GM12874 (cell line): ENCODE measurements at regions not wholly inside any gene's neighbourhood (a gene's known extent, or its start where the extent isn't known, plus 50 kb on each side); places are given as distances from the start of the nearest gene placed in this dataset.

Source experiments
- TF ChIP-seq, protein P1 (sequence below): IDR thresholded peaks from 2 replicates; pipeline ENCODE4 v1.5.1; 2011; ENCODE audit warnings: low read depth, mild to moderate bottlenecking, control low read depth, low read length, moderate library complexity; ENCODE audit not compliant: insufficient read depth

- TF ChIP-seq, protein P1, sequence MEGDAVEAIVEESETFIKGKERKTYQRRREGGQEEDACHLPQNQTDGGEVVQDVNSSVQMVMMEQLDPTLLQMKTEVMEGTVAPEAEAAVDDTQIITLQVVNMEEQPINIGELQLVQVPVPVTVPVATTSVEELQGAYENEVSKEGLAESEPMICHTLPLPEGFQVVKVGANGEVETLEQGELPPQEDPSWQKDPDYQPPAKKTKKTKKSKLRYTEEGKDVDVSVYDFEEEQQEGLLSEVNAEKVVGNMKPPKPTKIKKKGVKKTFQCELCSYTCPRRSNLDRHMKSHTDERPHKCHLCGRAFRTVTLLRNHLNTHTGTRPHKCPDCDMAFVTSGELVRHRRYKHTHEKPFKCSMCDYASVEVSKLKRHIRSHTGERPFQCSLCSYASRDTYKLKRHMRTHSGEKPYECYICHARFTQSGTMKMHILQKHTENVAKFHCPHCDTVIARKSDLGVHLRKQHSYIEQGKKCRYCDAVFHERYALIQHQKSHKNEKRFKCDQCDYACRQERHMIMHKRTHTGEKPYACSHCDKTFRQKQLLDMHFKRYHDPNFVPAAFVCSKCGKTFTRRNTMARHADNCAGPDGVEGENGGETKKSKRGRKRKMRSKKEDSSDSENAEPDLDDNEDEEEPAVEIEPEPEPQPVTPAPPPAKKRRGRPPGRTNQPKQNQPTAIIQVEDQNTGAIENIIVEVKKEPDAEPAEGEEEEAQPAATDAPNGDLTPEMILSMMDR, result no peak
Observed at GRCh38 chr13:40348096-40348679, 318.3 kb downstream of the FOXO1 start.

- TF ChIP-seq, protein P1, result no peak
Observed at GRCh38 chr13:40350283-40350992, 316.0 kb downstream of the FOXO1 start.

- TF ChIP-seq, protein P1, result no peak
Observed at GRCh38 chr13:40351537-40352379, 314.7 kb downstream of the FOXO1 start.

- TF ChIP-seq, protein P1, result no peak
Observed at GRCh38 chr13:40352380-40352778, 314.1 kb downstream of the FOXO1 start.

- TF ChIP-seq, protein P1, result no peak
Observed at GRCh38 chr13:40352802-40353562, 313.5 kb downstream of the FOXO1 start.

GRCh38 chr13:40355126-40355724 is 311.2 kb downstream of the FOXO1 start:
- TF ChIP-seq, protein P1, result no peak
